ENCODE measurements at regions not wholly inside any gene's neighbourhood (a gene's known extent, or its start where the extent isn't known, plus 50 kb on each side); places are given as distances from the start of the nearest gene placed in this dataset.
"Not testable (repeated sequence)": the region's sequence is repeated elsewhere in the genome, so short reads cannot be mapped to it uniquely, and the experiment has no call there.

GRCh38 chr12:11446372-11446771, 51.0 kb upstream of the PRB2 start:
- no peak for DNase-seq

- no peak for DNase-seq
Observed at GRCh38 chr12:11457996-11458645, 62.8 kb upstream of the PRB2 start.

- DNase-seq, result no peak
Observed at GRCh38 chr12:11460343-11461023, 65.1 kb upstream of the PRB2 start.

GRCh38 chr12:11461433-11461832, 66.1 kb upstream of the PRB2 start:
- DNase-seq, result no peak

GRCh38 chr12:11477110-11477509, 81.7 kb upstream of the PRB2 start:
- no peak for DNase-seq

GRCh38 chr12:11482955-11483354, 87.6 kb upstream of the PRB2 start:
- no peak for DNase-seq

GRCh38 chr12:11486623-11487444, 91.5 kb upstream of the PRB2 start:
- DNase-seq, result peak; percentile 77

- no peak for DNase-seq
Observed at GRCh38 chr12:11496157-11496851, 100.9 kb upstream of the PRB2 start.

- no peak for DNase-seq
Observed at GRCh38 chr12:11497438-11497837, 102.1 kb upstream of the PRB2 start.

- DNase-seq, result no peak
Observed at GRCh38 chr12:11497995-11498394, 102.6 kb upstream of the PRB2 start.

GRCh38 chr12:11498574-11498973, 103.2 kb upstream of the PRB2 start:
- not testable (repeated sequence) for DNase-seq

GRCh38 chr12:11499806-11500187, 104.4 kb upstream of the PRB2 start:
- DNase-seq, result no peak

- peak; percentile 70 for DNase-seq
Observed at GRCh38 chr12:11500188-11500860, 105.0 kb upstream of the PRB2 start.

GRCh38 chr12:11500861-11501230, 105.5 kb upstream of the PRB2 start:
- DNase-seq, result no peak

- DNase-seq, result no peak
Observed at GRCh38 chr12:11508699-11509098, 113.3 kb upstream of the PRB2 start.

- no peak for DNase-seq
Observed at GRCh38 chr12:11509326-11509725, 114.0 kb upstream of the PRB2 start.

- DNase-seq, result no peak
Observed at GRCh38 chr12:11510671-11511070, 115.3 kb upstream of the PRB2 start.

- DNase-seq, result no peak
Observed at GRCh38 chr12:11513288-11513687, 117.9 kb upstream of the PRB2 start.

- no peak for DNase-seq
Observed at GRCh38 chr12:11517080-11517479, 121.7 kb upstream of the PRB2 start.

GRCh38 chr12:11524446-11524845, 125.0 kb upstream of the ETV6 start:
- DNase-seq, result no peak

GRCh38 chr12:11534064-11534463, 115.4 kb upstream of the ETV6 start:
- DNase-seq, result no peak

- DNase-seq, result no peak
Observed at GRCh38 chr12:11535127-11535526, 114.3 kb upstream of the ETV6 start.

- no peak for DNase-seq
Observed at GRCh38 chr12:11539156-11539555, 110.3 kb upstream of the ETV6 start.
